GM21526 (cell line): ENCODE measurements at regions not wholly inside any gene's neighbourhood (a gene's known extent, or its start where the extent isn't known, plus 50 kb on each side); places are given as distances from the start of the nearest gene placed in this dataset.

Experiments
- ATAC-seq: cut with Tn5 transposase; IDR thresholded peaks from one replicate; pipeline ENCODE4 v1.9.1; 2021; ENCODE audit warnings: moderate library complexity; ENCODE audit not compliant: unreplicated experiment, low FRiP score

DNA sequence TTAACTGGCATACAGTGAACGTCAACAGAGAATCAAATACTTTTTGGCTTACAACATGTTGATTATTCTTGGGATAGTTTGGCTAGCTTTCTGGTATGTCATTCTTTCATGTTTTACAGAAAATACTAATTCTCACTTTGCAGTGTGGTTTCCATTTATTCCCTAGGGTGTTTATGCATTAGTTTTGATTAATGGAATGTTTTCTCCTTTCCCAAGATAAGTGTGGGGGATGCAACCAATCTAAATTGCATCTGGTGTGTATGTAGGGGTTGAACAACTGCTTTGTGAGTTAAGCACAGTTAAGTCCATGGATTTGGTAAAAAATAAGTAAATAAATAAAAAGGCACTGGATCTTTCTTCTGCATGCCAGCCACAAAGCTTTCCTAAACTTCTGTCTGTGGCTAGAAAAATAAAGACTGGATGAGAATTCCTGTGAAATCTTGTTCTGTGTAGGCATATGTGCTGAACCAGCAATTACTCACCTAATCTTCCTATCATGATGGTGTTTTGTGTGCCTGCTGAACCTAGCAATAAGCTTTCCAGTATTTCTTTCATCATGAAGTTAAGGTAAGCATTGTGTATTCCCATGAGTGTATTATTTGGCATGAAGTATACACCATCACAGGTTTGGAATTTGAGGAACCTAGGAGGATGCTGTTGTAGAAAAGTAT is 50.6 kb upstream of the TENM3 start:
- ATAC-seq, result no peak

DNA sequence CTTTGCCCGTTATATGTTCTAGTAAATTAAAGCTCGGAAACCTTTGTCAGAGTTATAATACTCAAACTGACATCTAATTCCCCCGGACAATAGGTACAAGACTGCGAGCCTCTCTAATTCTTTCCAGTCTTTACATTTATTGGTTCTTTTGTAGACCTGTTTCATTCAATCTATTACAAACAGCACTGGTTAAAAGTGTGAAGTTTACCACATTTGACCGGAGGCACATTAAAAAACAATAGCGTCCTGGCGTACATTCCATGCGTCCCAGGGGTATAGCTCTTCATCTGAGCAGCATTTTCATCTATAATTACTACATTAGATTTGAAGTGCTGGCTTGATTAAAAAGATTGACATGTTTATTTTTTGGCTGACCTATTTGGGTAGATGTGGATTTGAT is 49.9 kb upstream of the TENM3 start:
- ATAC-seq, result no peak
